ENCODE measurements at regions not wholly inside any gene's neighbourhood (a gene's known extent, or its start where the extent isn't known, plus 50 kb on each side); places are given as distances from the start of the nearest gene placed in this dataset.

GRCh38 chr3:25895031-25895430 lies 105.1 kb downstream of the OXSM start:
- TF ChIP-seq PBX3 (CRISPR knock-in tag; IDR thresholded peaks at IDR 0.05; ENCODE audit: borderline replicate concordance), result no peak
- no peak for TF ChIP-seq TARDBP (CRISPR knock-in tag; IDR thresholded peaks at IDR 0.05)
- no peak for TF ChIP-seq THYN1 (CRISPR knock-in tag; IDR thresholded peaks at IDR 0.05; ENCODE audit: borderline replicate concordance, low read depth)
- TF ChIP-seq CEBPB (IDR thresholded peaks at IDR 0.05; ENCODE audit: borderline replicate concordance, low read depth, low read length), result no peak
- no peak for TF ChIP-seq NFKB2 (CRISPR knock-in tag; IDR thresholded peaks at IDR 0.05; ENCODE audit: borderline replicate concordance)
- no peak for TF ChIP-seq FOXO4 (CRISPR knock-in tag; conservative IDR thresholded peaks at IDR 0.05)
- no peak for TF ChIP-seq NFYB (CRISPR knock-in tag; IDR thresholded peaks at IDR 0.05)
- no peak for TF ChIP-seq ZNF121 (CRISPR knock-in tag; IDR thresholded peaks at IDR 0.05)
- no peak for TF ChIP-seq SMC3 (IDR thresholded peaks at IDR 0.05; ENCODE audit: low read length)

Measured in HepG2 (cell line).